ENCODE measurements at regions not wholly inside any gene's neighbourhood (a gene's known extent, or its start where the extent isn't known, plus 50 kb on each side); places are given as distances from the start of the nearest gene placed in this dataset.

DNA sequence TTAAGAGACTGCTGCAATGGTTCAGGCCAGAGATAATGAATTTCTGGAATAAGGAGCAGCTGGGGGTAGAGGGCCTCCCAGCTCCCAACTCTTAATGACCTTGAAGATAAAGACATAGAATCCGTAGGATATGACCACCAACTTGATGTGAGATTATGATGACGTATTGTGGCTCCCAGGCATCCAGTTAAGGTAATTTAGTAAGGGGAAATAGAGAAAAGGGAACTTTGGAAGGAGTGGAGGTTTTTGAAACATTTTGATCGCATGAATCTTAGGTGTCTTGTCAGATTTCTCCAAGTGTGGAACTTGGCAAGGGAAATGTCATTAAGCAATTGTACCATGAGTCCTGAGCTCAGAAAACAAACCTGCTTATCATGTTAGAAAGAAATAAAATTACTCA is 277.3 kb upstream of the TANK start (continued):
- TF ChIP-seq, protein P1, sequence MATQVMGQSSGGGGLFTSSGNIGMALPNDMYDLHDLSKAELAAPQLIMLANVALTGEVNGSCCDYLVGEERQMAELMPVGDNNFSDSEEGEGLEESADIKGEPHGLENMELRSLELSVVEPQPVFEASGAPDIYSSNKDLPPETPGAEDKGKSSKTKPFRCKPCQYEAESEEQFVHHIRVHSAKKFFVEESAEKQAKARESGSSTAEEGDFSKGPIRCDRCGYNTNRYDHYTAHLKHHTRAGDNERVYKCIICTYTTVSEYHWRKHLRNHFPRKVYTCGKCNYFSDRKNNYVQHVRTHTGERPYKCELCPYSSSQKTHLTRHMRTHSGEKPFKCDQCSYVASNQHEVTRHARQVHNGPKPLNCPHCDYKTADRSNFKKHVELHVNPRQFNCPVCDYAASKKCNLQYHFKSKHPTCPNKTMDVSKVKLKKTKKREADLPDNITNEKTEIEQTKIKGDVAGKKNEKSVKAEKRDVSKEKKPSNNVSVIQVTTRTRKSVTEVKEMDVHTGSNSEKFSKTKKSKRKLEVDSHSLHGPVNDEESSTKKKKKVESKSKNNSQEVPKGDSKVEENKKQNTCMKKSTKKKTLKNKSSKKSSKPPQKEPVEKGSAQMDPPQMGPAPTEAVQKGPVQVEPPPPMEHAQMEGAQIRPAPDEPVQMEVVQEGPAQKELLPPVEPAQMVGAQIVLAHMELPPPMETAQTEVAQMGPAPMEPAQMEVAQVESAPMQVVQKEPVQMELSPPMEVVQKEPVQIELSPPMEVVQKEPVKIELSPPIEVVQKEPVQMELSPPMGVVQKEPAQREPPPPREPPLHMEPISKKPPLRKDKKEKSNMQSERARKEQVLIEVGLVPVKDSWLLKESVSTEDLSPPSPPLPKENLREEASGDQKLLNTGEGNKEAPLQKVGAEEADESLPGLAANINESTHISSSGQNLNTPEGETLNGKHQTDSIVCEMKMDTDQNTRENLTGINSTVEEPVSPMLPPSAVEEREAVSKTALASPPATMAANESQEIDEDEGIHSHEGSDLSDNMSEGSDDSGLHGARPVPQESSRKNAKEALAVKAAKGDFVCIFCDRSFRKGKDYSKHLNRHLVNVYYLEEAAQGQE (IDR thresholded peaks at IDR 0.05; ENCODE audit: low read depth, low read length): no peak
- TF ChIP-seq, protein P2, sequence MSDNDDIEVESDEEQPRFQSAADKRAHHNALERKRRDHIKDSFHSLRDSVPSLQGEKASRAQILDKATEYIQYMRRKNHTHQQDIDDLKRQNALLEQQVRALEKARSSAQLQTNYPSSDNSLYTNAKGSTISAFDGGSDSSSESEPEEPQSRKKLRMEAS (IDR thresholded peaks at IDR 0.05; ENCODE audit: low read depth): no peak
- TF ChIP-seq NRF1 (IDR thresholded peaks at IDR 0.05; ENCODE audit: low read depth, low read length): no peak
- no peak for TF ChIP-seq MXI1 (IDR thresholded peaks at IDR 0.05; ENCODE audit: low read depth, low read length)
- TF ChIP-seq EZH2phosphoT487 (IDR thresholded peaks at IDR 0.05; ENCODE audit: borderline replicate concordance, low read depth): no peak
- TF ChIP-seq SMC3 (IDR thresholded peaks at IDR 0.05; ENCODE audit: low read depth, low read length): no peak
- no peak for TF ChIP-seq FOSL2 (IDR thresholded peaks at IDR 0.05; ENCODE audit: borderline replicate concordance, low read depth)
- TF ChIP-seq RFX5 (IDR thresholded peaks at IDR 0.05; ENCODE audit: low read length): no peak

DNA sequence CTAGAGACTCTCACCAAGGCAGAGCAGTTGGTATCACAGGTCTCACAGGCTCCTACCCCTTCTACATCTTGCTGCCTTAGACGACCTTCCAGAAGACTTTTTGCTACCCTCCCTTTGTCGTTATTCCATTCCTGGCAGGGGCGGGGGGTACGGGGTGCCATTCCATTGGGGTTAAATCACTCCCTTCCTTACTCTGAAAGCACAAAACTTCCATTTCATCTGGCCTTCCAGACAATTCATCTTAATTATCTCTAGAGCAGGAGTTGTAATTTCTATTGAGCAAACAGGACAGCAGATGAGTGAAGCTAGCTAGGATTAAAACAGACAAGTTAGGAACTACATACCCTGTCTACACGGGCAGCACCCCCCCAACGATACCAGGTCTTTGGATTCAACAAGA is 276.2 kb upstream of the TANK start:
- H2AFZ ChIP-seq (ENCODE audit: low read depth): no peak overlapping the region
- TF ChIP-seq EZH2phosphoT487 (IDR thresholded peaks at IDR 0.05; ENCODE audit: borderline replicate concordance, low read depth): no peak
- TF ChIP-seq RCOR1 (IDR thresholded peaks at IDR 0.05; ENCODE audit: low read length): no peak
- TF ChIP-seq, protein P1 (IDR thresholded peaks at IDR 0.05; ENCODE audit: low read depth, low read length): no peak
- no peak for TF ChIP-seq CHD2 (IDR thresholded peaks at IDR 0.05; ENCODE audit: low read length, partially characterized antibody)
- no peaks in the 10 kb centered on the region; the same call in 1 of the 2 replicates for H3K9me2 ChIP-seq
- H3K9me3 ChIP-seq: no peaks in the 10 kb centered on the region
- H3F3A ChIP-seq (replicated peaks; ENCODE audit: insufficient read depth): no peaks in the 10 kb centered on the region
- H3K36me3 ChIP-seq (replicated peaks in 1 of 2; ENCODE audit: control insufficient read depth in 1 of 2, insufficient read depth in 2 of 2, low read length in 1 of 2): no peaks in the 10 kb centered on the region
- no peak overlapping the region for H3K9ac ChIP-seq
- H3K27ac ChIP-seq (ENCODE audit: low read depth in 2 of 2, low read length in 1 of 2): no peak overlapping the region
- no peak overlapping the region for H3K4me2 ChIP-seq
- H3K27me3 ChIP-seq (ENCODE audit: insufficient read depth): no peaks in the 10 kb centered on the region
- no peak for DNase-seq
- H3K4me1 ChIP-seq (ENCODE audit: control insufficient read depth in 1 of 2, insufficient read depth in 2 of 2, low read depth in 1 of 2, low read length in 1 of 2): no peaks in the 10 kb centered on the region
- no peaks in the 10 kb centered on the region for H4K20me1 ChIP-seq (ENCODE audit: insufficient read depth)
- WGBS (ENCODE audit: low lambda C conversion rate): 73% methylated on average over 6 of the region's 6 CpGs
- CTCF ChIA-PET: no interaction called here
- POLR2A ChIA-PET: no interaction called here
- H3K79me2 ChIP-seq (ENCODE audit: insufficient read depth): no peaks in the 10 kb centered on the region
- no peak overlapping the region for H3K4me3 ChIP-seq (ENCODE audit: low read depth in 2 of 2, low read length in 1 of 2)

Data from SK-N-SH (cell line).